ENCODE measurements at regions not wholly inside any gene's neighbourhood (a gene's known extent, or its start where the extent isn't known, plus 50 kb on each side); places are given as distances from the start of the nearest gene placed in this dataset.

- H3K27ac ChIP-seq: no peak overlapping the region
- TF ChIP-seq CTCF (IDR thresholded peaks at IDR 0.05): no peak
- TF ChIP-seq ZFX (IDR thresholded peaks at IDR 0.05; ENCODE audit: borderline replicate concordance): no peak
Measured at GRCh38 chr2:150282771-150283371, 204.6 kb downstream of the RND3 start.

- TF ChIP-seq ZFX (IDR thresholded peaks at IDR 0.05; ENCODE audit: borderline replicate concordance) (no peak), CTCF (IDR thresholded peaks at IDR 0.05) (no peak)
- H3K27ac ChIP-seq: no peak overlapping the region
Measured at GRCh38 chr2:150282357-150282756, 205.1 kb downstream of the RND3 start.

GRCh38 chr2:150280231-150280630 lies 207.2 kb downstream of the RND3 start:
- no peak overlapping the region for H3K27ac ChIP-seq
- TF ChIP-seq CTCF (IDR thresholded peaks at IDR 0.05) (no peak), ZFX (IDR thresholded peaks at IDR 0.05; ENCODE audit: borderline replicate concordance) (no peak)

- H3K27ac ChIP-seq: no peak overlapping the region
- no peak for TF ChIP-seq CTCF (IDR thresholded peaks at IDR 0.05)
- TF ChIP-seq ZFX (IDR thresholded peaks at IDR 0.05; ENCODE audit: borderline replicate concordance): no peak
Measured at GRCh38 chr2:150279686-150280085, 207.8 kb downstream of the RND3 start.

- TF ChIP-seq CTCF (IDR thresholded peaks at IDR 0.05) (no peak), ZFX (IDR thresholded peaks at IDR 0.05; ENCODE audit: borderline replicate concordance) (no peak)
Measured at GRCh38 chr2:150276737-150277136, 210.7 kb downstream of the RND3 start.

GRCh38 chr2:150274108-150274507 lies 213.4 kb downstream of the RND3 start:
- H3K27ac ChIP-seq: no peak overlapping the region
- TF ChIP-seq CTCF (IDR thresholded peaks at IDR 0.05) (no peak), ZFX (IDR thresholded peaks at IDR 0.05; ENCODE audit: borderline replicate concordance) (no peak)

More at GRCh38 chr2:150276737-150277136, 210.7 kb downstream of the RND3 start:
- no peak overlapping the region for H3K27ac ChIP-seq

GRCh38 chr2:150271952-150272802 lies 215.3 kb downstream of the RND3 start:
- H3K27ac ChIP-seq: no peak overlapping the region
- no peak for TF ChIP-seq CTCF (IDR thresholded peaks at IDR 0.05)
- no peak for TF ChIP-seq ZFX (IDR thresholded peaks at IDR 0.05; ENCODE audit: borderline replicate concordance)
